MCF 10A (cell line): ENCODE measurements at regions not wholly inside any gene's neighbourhood (a gene's known extent, or its start where the extent isn't known, plus 50 kb on each side); places are given as distances from the start of the nearest gene placed in this dataset.
A peak's percentile ranks its signal among the peaks of the same experiment; 100 is the strongest.
"Not testable (repeated sequence)": the region's sequence is repeated elsewhere in the genome, so short reads cannot be mapped to it uniquely, and the experiment has no call there.

ENCODE experiments used
- BruUV-seq: library from RNA; stranded (reverse); fragments of 400-500 nt; replicated peaks from 2 replicates; lab custom pipeline; 2021; lab: Mats Ljungman, UMichigan
- CTCF ChIA-PET: fragments of 300-600 bp; sonication (Branson Sonifier 250); formaldehyde crosslinking; extraction: SDS; loops from one replicate; lab custom pipeline; 2021; ENCODE audit warnings: antibody characterized with exemption, inconsistent platforms; lab: Yijun Ruan, JAX
- POLR2A ChIA-PET: fragments of 300-600, 350-650 bp; sonication (Branson Sonifier 250); formaldehyde crosslinking; extraction: SDS; loops from one replicate; lab custom pipeline; 2020; ENCODE audit warnings: antibody characterized with exemption, inconsistent platforms; lab: Yijun Ruan, JAX
- DNase-seq: peaks from one replicate; pipeline ENCODE4 v3.0.0-alpha.2; 2018; ENCODE audit not compliant: unreplicated experiment
- H3K27ac Mint-ChIP-seq: one replicate; pipeline ENCODE4 v1.8.0; 2022; ENCODE audit warnings: mild to moderate bottlenecking, low read depth, mixed read lengths; ENCODE audit not compliant: unreplicated experiment
- H3K27me3 Mint-ChIP-seq: one replicate; pipeline ENCODE4 v1.8.0; 2022; ENCODE audit warnings: mixed read lengths; ENCODE audit not compliant: insufficient read depth, unreplicated experiment
- H3K36me3 Mint-ChIP-seq: one replicate; pipeline ENCODE4 v1.8.0; 2022; ENCODE audit warnings: mild to moderate bottlenecking, moderate library complexity, mixed read lengths; ENCODE audit not compliant: insufficient read depth, unreplicated experiment
- H3K4me1 Mint-ChIP-seq: one replicate; pipeline ENCODE4 v1.8.0; 2022; ENCODE audit warnings: mixed read lengths; ENCODE audit not compliant: insufficient read depth, unreplicated experiment
- H3K4me3 Mint-ChIP-seq: one replicate; pipeline ENCODE4 v1.8.0; 2022; ENCODE audit warnings: mild to moderate bottlenecking, moderate library complexity, mixed read lengths; ENCODE audit not compliant: unreplicated experiment
- H3K9me3 Mint-ChIP-seq: one replicate; pipeline ENCODE4 v1.8.0; 2022; ENCODE audit warnings: mixed read lengths; ENCODE audit not compliant: unreplicated experiment
- CTCF ChIP-seq: fragments of 200-600 bp; IDR thresholded peaks from one replicate; pipeline ENCODE4 v1.8.0; 2022; ENCODE audit warnings: antibody characterized with exemption, mild to moderate bottlenecking; ENCODE audit not compliant: unreplicated experiment
- intact Hi-C: fragments of 100-400 bp; cut with micrococcal nuclease; formaldehyde crosslinking; loops from 2 replicates; pipeline ENCODE4 v1.14.1; 2022

GRCh38 chr10:26367771-26368170, 70.4 kb upstream of the APBB1IP start:
- CTCF ChIA-PET: no interaction called here

GRCh38 chr10:26368463-26368862, 69.7 kb upstream of the APBB1IP start:
- Mint-ChIP-seq H3K36me3 (no peaks in the 10 kb centered on the region), H3K9me3 (peaks cover 6% of the 10 kb centered on the region), H3K4me1 (no peaks in the 10 kb centered on the region), H3K4me3 (no peak overlapping the region), H3K27ac (no peak overlapping the region), H3K27me3 (peaks cover 20% of the 10 kb centered on the region)
- intact Hi-C loops: no loop called here
- CTCF ChIA-PET: interaction anchor here (0.7 kb wide), 2 partner anchors 103 to 493 kb away, joined by 3 to 6 read pairs; no protein-coding TSS in a partner anchor
- POLR2A ChIA-PET: no interaction called here
- no peak for DNase-seq
- no TSS peak for BruUV-seq
- no peak for TF ChIP-seq CTCF

More at GRCh38 chr10:26367771-26368170, 70.4 kb upstream of the APBB1IP start:
- peaks cover 6% of the 10 kb centered on the region for H3K9me3 Mint-ChIP-seq
- H3K27ac Mint-ChIP-seq: no peak overlapping the region
- H3K27me3 Mint-ChIP-seq: peaks cover 13% of the 10 kb centered on the region
- POLR2A ChIA-PET: no interaction called here
- H3K4me1 Mint-ChIP-seq: no peaks in the 10 kb centered on the region
- TF ChIP-seq CTCF: no peak
- no TSS peak for BruUV-seq
- H3K36me3 Mint-ChIP-seq: no peaks in the 10 kb centered on the region
- no peak overlapping the region for H3K4me3 Mint-ChIP-seq
- peak; percentile 71 for DNase-seq
- intact Hi-C loops: no loop called here

GRCh38 chr10:26372513-26373354, 65.4 kb upstream of the APBB1IP start:
- Mint-ChIP-seq H3K9me3 (no peaks in the 10 kb centered on the region), H3K4me1 (no peaks in the 10 kb centered on the region), H3K27ac (no peak overlapping the region), H3K4me3 (no peak overlapping the region), H3K36me3 (no peaks in the 10 kb centered on the region), H3K27me3 (peaks cover 58% of the 10 kb centered on the region)
- CTCF ChIA-PET: interaction anchor here (0.7 kb wide), 1 partner anchor 1312 kb away, joined by 3 read pairs; no protein-coding TSS in a partner anchor
- BruUV-seq: no TSS peak
- POLR2A ChIA-PET: no interaction called here
- intact Hi-C loops: no loop called here
- TF ChIP-seq CTCF: no peak
- DNase-seq: no peak

GRCh38 chr10:26374426-26374825, 63.7 kb upstream of the APBB1IP start:
- H3K27me3 Mint-ChIP-seq: peaks cover 62% of the 10 kb centered on the region
- no peaks in the 10 kb centered on the region for H3K4me1 Mint-ChIP-seq
- POLR2A ChIA-PET: no interaction called here
- H3K9me3 Mint-ChIP-seq: no peaks in the 10 kb centered on the region
- H3K36me3 Mint-ChIP-seq: no peaks in the 10 kb centered on the region
- no peak for TF ChIP-seq CTCF
- no peak overlapping the region for H3K4me3 Mint-ChIP-seq
- BruUV-seq: no TSS peak
- H3K27ac Mint-ChIP-seq: no peak overlapping the region
- no peak for DNase-seq
- intact Hi-C loops: no loop called here
- CTCF ChIA-PET: no interaction called here

- H3K4me1 Mint-ChIP-seq, H3K4me3 Mint-ChIP-seq, H3K36me3 Mint-ChIP-seq, DNase-seq, H3K27ac Mint-ChIP-seq, H3K9me3 Mint-ChIP-seq, intact Hi-C loops, CTCF ChIA-PET, POLR2A ChIA-PET, BruUV-seq: not testable (repeated sequence)
- H3K27me3 Mint-ChIP-seq: peaks cover 53% of the 10 kb centered on the region
Observed at GRCh38 chr10:26377224-26377810, 60.8 kb upstream of the APBB1IP start.
